ENCODE measurements at regions not wholly inside any gene's neighbourhood (a gene's known extent, or its start where the extent isn't known, plus 50 kb on each side); places are given as distances from the start of the nearest gene placed in this dataset.

GRCh38 chr14:87141801-87142200, 851.2 kb downstream of the GALC start:
- TF ChIP-seq CTCF (conservative IDR thresholded peaks at IDR 0.05; ENCODE audit: low read depth in 2 of 2) = no peak
- TF ChIP-seq REST (IDR thresholded peaks at IDR 0.05; ENCODE audit: unreplicated experiment) = no peak
- TF ChIP-seq EZH2phosphoT487 (IDR thresholded peaks at IDR 0.05; ENCODE audit: unreplicated experiment) = no peak
- no peak for TF ChIP-seq EZH2 (IDR thresholded peaks at IDR 0.05; ENCODE audit: low read depth, unreplicated experiment)
- TF ChIP-seq POLR2AphosphoS5 (IDR thresholded peaks at IDR 0.05; ENCODE audit: low read depth) = no peak
- no peak for TF ChIP-seq NANOG (IDR thresholded peaks at IDR 0.05; ENCODE audit: borderline replicate concordance)
- no peak for TF ChIP-seq JUNB (IDR thresholded peaks at IDR 0.05; ENCODE audit: unreplicated experiment)
- no peak for TF ChIP-seq STAT1 (IDR thresholded peaks at IDR 0.05; ENCODE audit: unreplicated experiment)
- TF ChIP-seq ETS1 (IDR thresholded peaks at IDR 0.05) = no peak
- no peak for TF ChIP-seq ZNF114 (CRISPR knock-in tag; IDR thresholded peaks at IDR 0.05)

All from GM23338 (cell line).